Heart left ventricle (tissue), 13 donors: ENCODE measurements at regions not wholly inside any gene's neighbourhood (a gene's known extent, or its start where the extent isn't known, plus 50 kb on each side); places are given as distances from the start of the nearest gene placed in this dataset.

ENCODE experiments used
- CTCF ChIP-seq, 12 donors: fragments of 200-600 bp; sonication (generic) in 4 of 12; IDR thresholded peaks; one replicate each; pipeline versions ENCODE4 v1.5.0 to v1.8.0; 2018 to 2022; ENCODE audit warnings: antibody characterized with exemption in 12 of 12, mild to moderate bottlenecking in 5 of 12
- POLR2A ChIP-seq, 2 donors: fragments of 450-650 bp; IDR thresholded peaks; one replicate each; pipeline ENCODE4 v1.6.1; 2017; ENCODE audit warnings: antibody characterized with exemption in 2 of 2, mild to moderate bottlenecking in 2 of 2, moderate library complexity in 2 of 2
- donor health status: ischemic (EF 13 %, LVEDD 7.1; RV severe dilation, severe dysfunction).
- donor health status: DM: no; HTN: yes; CAD: no.
- donor health status: DM: no; HTN: no; CAD: no.
- donor health status: ischemic (EF 25% LVEDD 6.9; RV normal size, moderate dysfunction).
- donor health status: ischemic (EF 25% LVEDD 5.7; RV mildly dilated, moderate dysfunction).
- donor health status: ischemic (EF 35%, LVEDD 5.7; RV mildly dilated, moderate dysfunction).
- donor health status: nonischemic (EF 11% LVEDD 7.7; RV severe dilation, severe dysfunction).
- donor health status: DM: yes; HTN: yes; CAD: no.
- donor health status: PGD.
- donor health status: ischemic (EF 29% LVEDD 5.4; RV normal size, mild dysfunction).
- donor health status: nonischemic (EF 23%, LVEDD 6.1; RV moderate dilation, normal function).

- TF ChIP-seq CTCF (IDR thresholded peaks at IDR 0.05) (no peak), POLR2A (IDR thresholded peaks at IDR 0.05) (no peak)
These were observed 1525.6 kb upstream of the RAG2 start for GRCh38 chr11:38123673-38124072.
